SK-N-SH treated with all-trans-retinoic acid at 6 μM for 48 hours (cell line): ENCODE measurements at regions not wholly inside any gene's neighbourhood (a gene's known extent, or its start where the extent isn't known, plus 50 kb on each side); places are given as distances from the start of the nearest gene placed in this dataset.
"Not testable (repeated sequence)": the region's sequence is repeated elsewhere in the genome, so short reads cannot be mapped to it uniquely, and the experiment has no call there.

Source experiments
- ATAC-seq: fragments of 200-7000 bp; cut with Tn5 transposase; 3 replicates; pipeline ENCODE4 v1.9.1; 2020; ENCODE audit warnings: mild to moderate bottlenecking, moderate library complexity
- ARNTL ChIP-seq: fragments of 450-650 bp; formaldehyde crosslinking; IDR thresholded peaks from 2 replicates; pipeline ENCODE4 v1.5.0; 2020; ENCODE audit warnings: low read depth, mild to moderate bottlenecking, moderate library complexity, borderline replicate concordance
- BACH2 ChIP-seq: fragments of 250-450 bp; sonication (Bioruptor Pico); IDR thresholded peaks from 2 replicates; pipeline ENCODE4 v1.9.0; 2021; ENCODE audit warnings: mild to moderate bottlenecking, borderline replicate concordance
- CREB5 ChIP-seq: fragments of 250-450 bp; sonication (Bioruptor Pico); IDR thresholded peaks from 2 replicates; pipeline ENCODE4 v1.5.1; 2020; ENCODE audit warnings: low read depth, mild to moderate bottlenecking, moderate library complexity
- CSDC2 ChIP-seq: fragments of 250-450 bp; sonication (Bioruptor Pico); IDR thresholded peaks from 2 replicates; pipeline ENCODE4 v1.5.0; 2020; ENCODE audit warnings: mild to moderate bottlenecking, moderate library complexity
- CSRNP3 ChIP-seq: fragments of 250-450 bp; sonication (Bioruptor Pico); IDR thresholded peaks from 2 replicates; pipeline ENCODE4 v1.5.1; 2021; ENCODE audit warnings: mild to moderate bottlenecking, moderate library complexity
- ESRRG ChIP-seq: fragments of 250-450 bp; sonication (Bioruptor Pico); IDR thresholded peaks from 2 replicates; pipeline ENCODE4 v1.6.1; 2021; ENCODE audit warnings: mild to moderate bottlenecking
- GLIS3 ChIP-seq: fragments of 250-450 bp; sonication (Bioruptor Pico); IDR thresholded peaks from 2 replicates; pipeline ENCODE4 v1.5.0; 2020; ENCODE audit warnings: mild to moderate bottlenecking, moderate library complexity
- OSR1 ChIP-seq: fragments of 250-450 bp; sonication (Bioruptor Pico); IDR thresholded peaks from 2 replicates; pipeline ENCODE4 v1.8.0; 2022; ENCODE audit warnings: moderate library complexity, mild to moderate bottlenecking, inconsistent platforms
- PATZ1 ChIP-seq: fragments of 250-450 bp; sonication (Bioruptor Pico); IDR thresholded peaks from 2 replicates; pipeline ENCODE4 v1.8.0; 2020; ENCODE audit warnings: mild to moderate bottlenecking, moderate library complexity, borderline replicate concordance
- POU6F1 ChIP-seq: fragments of 250-450 bp; sonication (Bioruptor Pico); IDR thresholded peaks from 2 replicates; pipeline ENCODE4 v1.8.0; 2021; ENCODE audit warnings: low read depth, mild to moderate bottlenecking, moderate library complexity, borderline replicate concordance
- PPARA ChIP-seq: fragments of 250-450 bp; sonication (Bioruptor Pico); IDR thresholded peaks from 2 replicates; pipeline ENCODE4 v1.5.0; 2020; ENCODE audit warnings: mild to moderate bottlenecking, borderline replicate concordance
- RARB ChIP-seq: fragments of 250-450 bp; sonication (Bioruptor Pico); IDR thresholded peaks from 2 replicates; pipeline ENCODE4 v1.8.0; 2021; ENCODE audit warnings: mild to moderate bottlenecking, moderate library complexity
- SNAI2 ChIP-seq: fragments of 250-450 bp; sonication (Bioruptor Pico); IDR thresholded peaks from 2 replicates; pipeline ENCODE4 v1.5.0; 2020; ENCODE audit warnings: mild to moderate bottlenecking, moderate library complexity
- TCF4 ChIP-seq: fragments of 250-450 bp; sonication (Bioruptor Pico); IDR thresholded peaks from 2 replicates; pipeline ENCODE4 v1.8.0; 2021; ENCODE audit warnings: mild to moderate bottlenecking, moderate library complexity, borderline replicate concordance
- TOX ChIP-seq: fragments of 250-450 bp; sonication (Bioruptor Pico); IDR thresholded peaks from 2 replicates; pipeline ENCODE4 v1.8.0; 2021; ENCODE audit warnings: mild to moderate bottlenecking, moderate library complexity, borderline replicate concordance
- TSHZ2 ChIP-seq: fragments of 250-450 bp; sonication (Bioruptor Pico); IDR thresholded peaks from 2 replicates; pipeline ENCODE4 v1.5.0; 2020; ENCODE audit warnings: mild to moderate bottlenecking, moderate library complexity
- ZFP3 ChIP-seq: fragments of 250-450 bp; sonication (Bioruptor Pico); IDR thresholded peaks from 2 replicates; pipeline ENCODE4 v1.5.0; 2020; ENCODE audit warnings: mild to moderate bottlenecking, moderate library complexity
- ZFP30 ChIP-seq: fragments of 450-650 bp; formaldehyde crosslinking; IDR thresholded peaks from 2 replicates; pipeline ENCODE4 v1.5.0; 2022; ENCODE audit warnings: mild to moderate bottlenecking, moderate library complexity
- ZNF565 ChIP-seq: fragments of 450-650 bp; formaldehyde crosslinking; conservative IDR thresholded peaks from 2 replicates; pipeline ENCODE4 v1.5.0; 2020; ENCODE audit warnings: low read depth, mild to moderate bottlenecking, moderate library complexity
- ZNF70 ChIP-seq: fragments of 450-650 bp; formaldehyde crosslinking; IDR thresholded peaks from 2 replicates; pipeline ENCODE4 v1.5.0; 2020; ENCODE audit warnings: mild to moderate bottlenecking, moderate library complexity
- ZNF8 ChIP-seq: fragments of 450-650 bp; formaldehyde crosslinking; IDR thresholded peaks from 2 replicates; pipeline ENCODE4 v1.5.0; 2020; ENCODE audit warnings: mild to moderate bottlenecking, moderate library complexity

GRCh38 chr2:40016151-40016885, 237.3 kb upstream of the THUMPD2 start:
- no peak for ATAC-seq
- no peak for TF ChIP-seq ESRRG (CRISPR knock-in tag)
- TF ChIP-seq ARNTL (CRISPR knock-in tag) = no peak
- no peak for TF ChIP-seq ZNF8 (CRISPR knock-in tag)
- no peak for TF ChIP-seq POU6F1 (CRISPR knock-in tag)
- TF ChIP-seq ZNF565 (CRISPR knock-in tag) = no peak
- TF ChIP-seq TCF4 (CRISPR knock-in tag) = no peak
- TF ChIP-seq PPARA (CRISPR knock-in tag) = no peak
- no peak for TF ChIP-seq PATZ1 (CRISPR knock-in tag)
- no peak for TF ChIP-seq CREB5 (CRISPR knock-in tag)
- TF ChIP-seq GLIS3 (CRISPR knock-in tag) = no peak

- not testable (repeated sequence) for ATAC-seq
Measured at GRCh38 chr2:40013962-40014361, 234.9 kb upstream of the THUMPD2 start.

GRCh38 chr2:40004336-40004735, 225.3 kb upstream of the THUMPD2 start:
- no peak for ATAC-seq
- TF ChIP-seq ESRRG (CRISPR knock-in tag) (no peak), ZNF565 (CRISPR knock-in tag) (no peak), RARB (no peak), ZFP3 (CRISPR knock-in tag) (no peak), ARNTL (CRISPR knock-in tag) (no peak)
- TF ChIP-seq, all 23 proteins: peak for 0

- ATAC-seq = no peak
Measured at GRCh38 chr2:40002339-40002738, 223.3 kb upstream of the THUMPD2 start.

More at GRCh38 chr2:40002339-40002738, 223.3 kb upstream of the THUMPD2 start:
- no peak for TF ChIP-seq CSDC2 (CRISPR knock-in tag)
- TF ChIP-seq RARB = no peak
- no peak for TF ChIP-seq CSRNP3
- no peak for TF ChIP-seq TOX (CRISPR knock-in tag)
- TF ChIP-seq BACH2 (CRISPR knock-in tag) = no peak
- TF ChIP-seq TCF4 (CRISPR knock-in tag) = no peak
- no peak for TF ChIP-seq GLIS3 (CRISPR knock-in tag)
- TF ChIP-seq TSHZ2 (CRISPR knock-in tag) = no peak
- no peak for TF ChIP-seq ZNF565 (CRISPR knock-in tag)
- TF ChIP-seq CREB5 (CRISPR knock-in tag) = no peak
- no peak for TF ChIP-seq ARNTL (CRISPR knock-in tag)
- no peak for TF ChIP-seq OSR1 (CRISPR knock-in tag)
- TF ChIP-seq ESRRG (CRISPR knock-in tag) = no peak
- no peak for TF ChIP-seq PATZ1 (CRISPR knock-in tag)
- no peak for TF ChIP-seq SNAI2 (CRISPR knock-in tag)
- no peak for TF ChIP-seq ZFP30 (CRISPR knock-in tag)
- TF ChIP-seq ZNF70 = no peak
- no peak for TF ChIP-seq ZNF8 (CRISPR knock-in tag)
